Fibroblast of mammary gland (primary cell): ENCODE measurements at regions not wholly inside any gene's neighbourhood (a gene's known extent, or its start where the extent isn't known, plus 50 kb on each side); places are given as distances from the start of the nearest gene placed in this dataset.

Source experiments
- DNase-seq: peaks from one replicate; pipeline ENCODE4 v3.0.0-alpha.2; 2010; ENCODE audit warnings: low read depth
- H3K4me3 ChIP-seq: 2 replicates; pipeline ENCODE4 v1.5.1; 2011; ENCODE audit warnings: low read depth, mild to moderate bottlenecking, low read length, moderate library complexity; ENCODE audit not compliant: control insufficient read depth
- TF ChIP-seq, protein P1 (sequence below): conservative IDR thresholded peaks from 2 replicates; pipeline ENCODE4 v1.5.1; 2011; ENCODE audit warnings: low read depth, low read length, inconsistent platforms; ENCODE audit not compliant: control insufficient read depth, insufficient read depth

DNA sequence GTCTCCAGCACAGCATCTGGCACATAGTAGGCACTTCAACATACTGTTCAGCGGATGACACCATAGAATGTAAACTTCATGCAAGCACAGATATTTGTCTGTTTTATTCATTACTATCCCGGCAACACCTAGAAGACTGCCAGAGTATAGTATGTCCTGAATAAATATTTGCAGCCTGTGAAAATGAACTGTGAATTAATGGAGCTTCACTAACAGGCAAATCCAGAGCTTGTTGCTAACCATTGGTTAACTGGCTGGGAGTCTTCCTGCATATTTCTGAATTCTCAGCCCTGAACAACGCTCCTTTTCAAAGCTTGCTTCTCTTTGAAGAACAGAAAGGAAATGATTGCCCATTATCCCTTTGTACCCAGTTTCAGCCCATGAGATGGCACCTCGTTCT lies 243.3 kb upstream of the CRY1 start:
- TF ChIP-seq, protein P1, sequence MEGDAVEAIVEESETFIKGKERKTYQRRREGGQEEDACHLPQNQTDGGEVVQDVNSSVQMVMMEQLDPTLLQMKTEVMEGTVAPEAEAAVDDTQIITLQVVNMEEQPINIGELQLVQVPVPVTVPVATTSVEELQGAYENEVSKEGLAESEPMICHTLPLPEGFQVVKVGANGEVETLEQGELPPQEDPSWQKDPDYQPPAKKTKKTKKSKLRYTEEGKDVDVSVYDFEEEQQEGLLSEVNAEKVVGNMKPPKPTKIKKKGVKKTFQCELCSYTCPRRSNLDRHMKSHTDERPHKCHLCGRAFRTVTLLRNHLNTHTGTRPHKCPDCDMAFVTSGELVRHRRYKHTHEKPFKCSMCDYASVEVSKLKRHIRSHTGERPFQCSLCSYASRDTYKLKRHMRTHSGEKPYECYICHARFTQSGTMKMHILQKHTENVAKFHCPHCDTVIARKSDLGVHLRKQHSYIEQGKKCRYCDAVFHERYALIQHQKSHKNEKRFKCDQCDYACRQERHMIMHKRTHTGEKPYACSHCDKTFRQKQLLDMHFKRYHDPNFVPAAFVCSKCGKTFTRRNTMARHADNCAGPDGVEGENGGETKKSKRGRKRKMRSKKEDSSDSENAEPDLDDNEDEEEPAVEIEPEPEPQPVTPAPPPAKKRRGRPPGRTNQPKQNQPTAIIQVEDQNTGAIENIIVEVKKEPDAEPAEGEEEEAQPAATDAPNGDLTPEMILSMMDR: no peak
- no peak overlapping the region for H3K4me3 ChIP-seq
- no peak for DNase-seq

GRCh38 chr12:107337346-107338095 lies 244.2 kb upstream of the CRY1 start:
- TF ChIP-seq, protein P1: no peak
- peak; percentile 57 for DNase-seq
- no peak overlapping the region for H3K4me3 ChIP-seq

DNA sequence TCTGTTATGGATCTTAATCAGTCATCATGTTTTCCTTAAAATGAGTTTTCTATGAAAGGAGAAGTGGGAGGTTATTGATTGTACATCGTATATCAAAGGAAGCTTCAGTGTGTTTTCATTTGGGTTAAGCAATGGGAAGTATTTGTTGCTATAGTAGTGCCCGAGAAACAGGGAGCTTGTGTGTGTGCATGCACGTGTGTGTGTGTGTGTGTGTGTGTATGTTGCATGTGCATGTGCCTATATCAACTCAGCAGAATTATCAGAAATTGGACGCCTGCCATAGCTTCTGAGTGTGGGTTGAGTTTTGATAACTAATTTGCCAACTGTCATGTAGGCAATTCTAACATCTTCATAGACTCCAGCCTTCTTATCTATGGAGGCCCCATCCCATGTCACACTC lies 246.1 kb upstream of the CRY1 start:
- no peak overlapping the region for H3K4me3 ChIP-seq
- no peak for DNase-seq
- TF ChIP-seq, protein P1: no peak

DNA sequence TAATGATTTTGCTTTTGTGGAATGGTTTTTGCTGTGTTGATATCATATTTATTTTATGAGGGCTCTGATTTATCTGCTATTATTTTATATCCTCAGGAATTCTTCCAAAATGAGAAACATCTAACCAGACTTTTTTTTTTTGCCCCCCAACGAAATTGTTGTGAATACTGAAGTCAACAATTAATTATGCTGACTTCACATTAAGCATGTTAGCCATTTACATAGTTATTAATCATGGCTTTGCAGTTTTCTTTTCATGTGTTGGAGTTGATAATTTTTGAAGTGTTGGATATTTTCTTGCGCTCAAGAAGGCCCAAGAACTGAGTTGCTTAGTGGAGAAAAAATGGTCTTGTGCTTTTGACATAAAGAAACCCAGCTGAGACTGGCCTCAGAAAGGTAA lies 246.6 kb upstream of the CRY1 start:
- no peak for DNase-seq
- TF ChIP-seq, protein P1: no peak
- H3K4me3 ChIP-seq: no peak overlapping the region

DNA sequence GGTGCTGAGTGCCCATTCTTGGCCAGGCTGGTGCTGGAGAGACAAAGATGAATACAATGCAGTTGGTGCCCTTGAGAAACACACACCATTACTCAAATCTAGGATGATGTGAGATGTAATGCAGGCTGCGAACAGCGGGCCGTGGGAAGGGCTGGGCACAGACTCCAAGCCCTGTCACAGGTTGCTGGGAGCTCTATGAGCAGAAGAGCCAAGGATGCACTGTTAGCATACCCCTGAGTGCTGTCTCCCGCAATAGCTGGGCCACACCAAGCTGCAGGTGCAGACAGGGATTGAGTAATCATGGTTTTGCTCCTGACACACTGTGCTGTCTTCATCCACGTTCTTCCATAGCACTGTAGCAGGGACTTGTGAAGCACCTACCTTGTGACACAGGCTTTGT lies 247.5 kb upstream of the CRY1 start:
- TF ChIP-seq, protein P1: no peak
- DNase-seq: no peak
- no peak overlapping the region for H3K4me3 ChIP-seq

DNA sequence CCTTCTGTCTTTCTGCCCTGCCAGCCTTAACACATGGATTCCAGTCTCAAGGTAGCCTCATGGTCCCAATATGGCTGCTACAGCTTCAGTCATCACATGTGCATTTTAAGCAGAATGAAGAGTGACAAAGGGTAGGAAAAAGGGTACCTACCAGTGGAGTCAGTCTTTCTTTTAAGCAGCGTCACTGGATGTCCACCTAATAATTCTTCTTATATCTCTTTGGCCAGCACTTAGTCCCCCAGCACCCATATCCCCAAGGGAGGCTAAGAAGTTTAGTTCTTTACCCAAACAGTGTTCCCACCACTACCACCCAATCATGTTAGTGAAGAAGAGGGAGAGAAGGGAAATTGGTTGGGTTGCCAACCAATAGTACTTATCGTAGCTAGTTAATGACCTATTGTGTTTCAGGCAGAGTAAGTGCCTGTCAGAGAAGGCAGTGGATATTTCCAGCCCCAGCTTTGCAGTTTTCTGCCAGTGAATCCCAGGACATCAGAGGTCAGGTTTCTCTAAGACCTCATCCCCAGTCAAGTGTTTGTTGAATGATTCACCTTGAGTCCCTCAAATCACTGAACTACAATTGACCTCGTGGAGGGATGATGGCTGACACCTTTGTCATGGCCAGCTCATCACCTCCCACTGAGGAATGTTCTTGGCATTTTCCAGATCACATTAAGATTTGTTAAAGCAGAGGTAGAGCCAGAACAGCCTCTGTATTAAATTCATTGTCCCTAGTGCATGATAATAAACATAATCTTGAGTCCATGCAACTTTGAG lies 250.9 kb upstream of the CRY1 start:
- TF ChIP-seq, protein P1: no peak
- H3K4me3 ChIP-seq: no peak overlapping the region
- DNase-seq: peak; percentile 77
